ENCODE measurements at regions not wholly inside any gene's neighbourhood (a gene's known extent, or its start where the extent isn't known, plus 50 kb on each side); places are given as distances from the start of the nearest gene placed in this dataset.
"Not testable (repeated sequence)": the region's sequence is repeated elsewhere in the genome, so short reads cannot be mapped to it uniquely, and the experiment has no call there.

- peak; percentile 92 for DNase-seq (ENCODE audit: low read depth)
These were observed 1632.0 kb downstream of the PCDH9 start for GRCh38 chr13:65597839-65598818.

- DNase-seq (ENCODE audit: low read depth): peak; percentile 63
These were observed 1634.2 kb downstream of the PCDH9 start for GRCh38 chr13:65595916-65596315.

- DNase-seq (ENCODE audit: low read depth): peak; percentile 90
These were observed 1635.8 kb downstream of the PCDH9 start for GRCh38 chr13:65594298-65594781.

- DNase-seq (ENCODE audit: low read depth): no peak
These were observed 1636.8 kb downstream of the PCDH9 start for GRCh38 chr13:65593298-65593874.

- DNase-seq (ENCODE audit: low read depth): peak; percentile 38
These were observed 1637.4 kb downstream of the PCDH9 start for GRCh38 chr13:65592731-65593130.

- no peak for DNase-seq (ENCODE audit: low read depth)
These were observed 1644.8 kb downstream of the PCDH9 start for GRCh38 chr13:65585346-65585745.

GRCh38 chr13:65584126-65584525 lies 1646.0 kb downstream of the PCDH9 start:
- no peak for DNase-seq (ENCODE audit: low read depth)

GRCh38 chr13:65582160-65582559 lies 1648.0 kb downstream of the PCDH9 start:
- DNase-seq (ENCODE audit: low read depth): no peak

- not testable (repeated sequence) for DNase-seq (ENCODE audit: low read depth)
These were observed 1665.6 kb downstream of the PCDH9 start for GRCh38 chr13:65564561-65564960.

- DNase-seq (ENCODE audit: low read depth): no peak
These were observed 1667.8 kb downstream of the PCDH9 start for GRCh38 chr13:65562305-65562704.

GRCh38 chr13:65560936-65561335 lies 1669.2 kb downstream of the PCDH9 start:
- no peak for DNase-seq (ENCODE audit: low read depth)

- no peak for DNase-seq (ENCODE audit: low read depth)
These were observed 1674.2 kb downstream of the PCDH9 start for GRCh38 chr13:65555962-65556361.

GRCh38 chr13:65553096-65553727 lies 1676.9 kb downstream of the PCDH9 start:
- DNase-seq (ENCODE audit: low read depth): no peak

- DNase-seq (ENCODE audit: low read depth): no peak
These were observed 1678.9 kb downstream of the PCDH9 start for GRCh38 chr13:65551208-65551607.

- no peak for DNase-seq (ENCODE audit: low read depth)
These were observed 1690.0 kb downstream of the PCDH9 start for GRCh38 chr13:65540175-65540574.

- DNase-seq (ENCODE audit: low read depth): no peak
These were observed 1694.8 kb downstream of the PCDH9 start for GRCh38 chr13:65535370-65535769.

GRCh38 chr13:65532231-65532630 lies 1697.9 kb downstream of the PCDH9 start:
- DNase-seq (ENCODE audit: low read depth): no peak

- peak; percentile 3 for DNase-seq (ENCODE audit: low read depth)
These were observed 1699.4 kb downstream of the PCDH9 start for GRCh38 chr13:65530688-65531087.

- DNase-seq (ENCODE audit: low read depth): no peak
These were observed 1700.6 kb downstream of the PCDH9 start for GRCh38 chr13:65529541-65529940.

- DNase-seq (ENCODE audit: low read depth): no peak
These were observed 1721.4 kb downstream of the PCDH9 start for GRCh38 chr13:65508745-65509144.

- DNase-seq (ENCODE audit: low read depth): no peak
These were observed 1721.8 kb downstream of the PCDH9 start for GRCh38 chr13:65508338-65508737.

- DNase-seq (ENCODE audit: low read depth): no peak
These were observed 1724.2 kb downstream of the PCDH9 start for GRCh38 chr13:65505941-65506340.

GRCh38 chr13:65504213-65504612 lies 1725.9 kb downstream of the PCDH9 start:
- DNase-seq (ENCODE audit: low read depth): no peak
